ENCODE measurements at regions not wholly inside any gene's neighbourhood (a gene's known extent, or its start where the extent isn't known, plus 50 kb on each side); places are given as distances from the start of the nearest gene placed in this dataset.

GRCh38 chr3:197421021-197421420 lies 122.6 kb upstream of the DLG1 start:
- TF ChIP-seq CTCF (IDR thresholded peaks at IDR 0.05), result no peak
- H3K36me3 ChIP-seq (replicated peaks in 1 of 2; ENCODE audit: control insufficient read depth in 1 of 2, insufficient read depth in 2 of 2, low read length in 2 of 2), result no peaks in the 10 kb centered on the region
- peaks cover 13 to 19% (median 17%) of the 10 kb centered on the region in 3 donors for H3K27me3 Mint-ChIP-seq (ENCODE audit: low read depth in 3 of 3)
- intact Hi-C loops (cut with micrococcal nuclease), result no loop called here
- H3K27ac Mint-ChIP-seq, result no peak overlapping the region
- H3K4me3 ChIP-seq (replicated peaks in 1 of 3; ENCODE audit: low read depth in 2 of 3, low read length in 3 of 3), result no peak overlapping the region
- no peak overlapping the region for H2AFZ ChIP-seq (ENCODE audit: insufficient read depth, low read depth, low read length, poor library complexity, severe bottlenecking)
- H3K9ac ChIP-seq (ENCODE audit: insufficient read depth, low read length, poor library complexity, severe bottlenecking), result no peak overlapping the region
- no peak overlapping the region for H3K27ac ChIP-seq (ENCODE audit: low read depth in 1 of 2, low read length in 2 of 2)
- DNase-seq, result no peak
- H3K9me3 ChIP-seq (replicated peaks in 1 of 2; ENCODE audit: control insufficient read depth in 1 of 2, insufficient read depth in 1 of 2, low read length in 2 of 2), result no peaks in the 10 kb centered on the region
- peaks cover 0 to 2% (median 0%) of the 10 kb centered on the region in 7 donors for H3K9me3 Mint-ChIP-seq
- H3K4me3 Mint-ChIP-seq, result no peak overlapping the region
- H3K79me2 ChIP-seq (ENCODE audit: insufficient read depth, low read length), result no peaks in the 10 kb centered on the region
- H3K4me2 ChIP-seq (replicated peaks; ENCODE audit: extremely low read depth, low read length, poor library complexity, severe bottlenecking), result no peak overlapping the region
- 92% methylated on average over 5 of the region's 9 CpGs for WGBS (ENCODE audit: insufficient coverage)
- H3K4me1 ChIP-seq (ENCODE audit: control insufficient read depth in 1 of 2, insufficient read depth in 2 of 2, low read length in 2 of 2), result no peaks in the 10 kb centered on the region
- no peaks in the 10 kb centered on the region for H3K27me3 ChIP-seq (ENCODE audit: control insufficient read depth in 2 of 2, insufficient read depth in 2 of 2, low read length in 2 of 2)
- no peaks in the 10 kb centered on the region for H3K4me1 Mint-ChIP-seq
- no peaks in the 10 kb centered on the region for H4K20me1 ChIP-seq (ENCODE audit: insufficient read depth, low read length)
- H3K36me3 Mint-ChIP-seq, result no peaks in the 10 kb centered on the region

DNA sequence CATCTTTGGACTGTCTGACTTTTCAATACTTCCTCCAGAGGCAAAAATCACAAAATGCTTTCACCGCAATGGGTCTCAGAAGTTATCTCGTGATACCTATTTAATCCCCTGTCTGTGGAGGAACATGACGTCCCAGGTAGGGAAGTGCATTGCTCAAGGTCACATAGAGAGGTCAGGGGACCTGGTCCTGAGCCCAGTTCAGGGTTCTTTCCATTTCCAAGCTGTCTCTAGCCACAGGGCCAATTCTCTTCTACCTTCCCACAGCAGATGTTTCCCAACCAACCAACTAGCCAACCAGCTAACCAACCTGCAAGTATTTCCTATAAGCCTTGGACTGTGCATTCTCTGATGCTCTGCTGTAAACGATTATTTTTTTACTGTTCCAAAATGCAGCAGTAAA lies 122.2 kb upstream of the DLG1 start:
- no peak overlapping the region for H3K4me3 ChIP-seq (replicated peaks in 1 of 3; ENCODE audit: low read depth in 2 of 3, low read length in 3 of 3)
- Mint-ChIP-seq H3K27me3 (ENCODE audit: low read depth in 3 of 3) (peaks cover 9 to 19% (median 17%) of the 10 kb centered on the region in 3 donors), H3K9me3 (peaks cover 0 to 2% (median 0%) of the 10 kb centered on the region in 7 donors), H3K36me3 (no peaks in the 10 kb centered on the region), H3K27ac (no peak overlapping the region), H3K4me3 (no peak overlapping the region), H3K4me1 (no peaks in the 10 kb centered on the region)
- WGBS (ENCODE audit: insufficient coverage), result 86% methylated on average over 4 of the region's 4 CpGs
- H3K27ac ChIP-seq (ENCODE audit: low read depth in 1 of 2, low read length in 2 of 2), result no peak overlapping the region
- no peaks in the 10 kb centered on the region for H3K27me3 ChIP-seq (ENCODE audit: control insufficient read depth in 2 of 2, insufficient read depth in 2 of 2, low read length in 2 of 2)
- H3K4me1 ChIP-seq (ENCODE audit: control insufficient read depth in 1 of 2, insufficient read depth in 2 of 2, low read length in 2 of 2), result no peaks in the 10 kb centered on the region
- H3K9ac ChIP-seq (ENCODE audit: insufficient read depth, low read length, poor library complexity, severe bottlenecking), result no peak overlapping the region
- H3K36me3 ChIP-seq (replicated peaks in 1 of 2; ENCODE audit: control insufficient read depth in 1 of 2, insufficient read depth in 2 of 2, low read length in 2 of 2), result no peaks in the 10 kb centered on the region
- no peak for TF ChIP-seq CTCF (IDR thresholded peaks at IDR 0.05)
- no peaks in the 10 kb centered on the region for H3K9me3 ChIP-seq (replicated peaks in 1 of 2; ENCODE audit: control insufficient read depth in 1 of 2, insufficient read depth in 1 of 2, low read length in 2 of 2)
- H2AFZ ChIP-seq (ENCODE audit: insufficient read depth, low read depth, low read length, poor library complexity, severe bottlenecking), result no peak overlapping the region
- intact Hi-C loops (cut with micrococcal nuclease), result no loop called here
- H3K4me2 ChIP-seq (replicated peaks; ENCODE audit: extremely low read depth, low read length, poor library complexity, severe bottlenecking), result no peak overlapping the region
- no peaks in the 10 kb centered on the region for H3K79me2 ChIP-seq (ENCODE audit: insufficient read depth, low read length)
- DNase-seq, result no peak
- no peaks in the 10 kb centered on the region for H4K20me1 ChIP-seq (ENCODE audit: insufficient read depth, low read length)
